Astrocyte (in vitro differentiated cells and primary cell): ENCODE measurements at regions not wholly inside any gene's neighbourhood (a gene's known extent, or its start where the extent isn't known, plus 50 kb on each side); places are given as distances from the start of the nearest gene placed in this dataset.
A peak's percentile ranks its signal among the peaks of the same experiment; 100 is the strongest.

ENCODE experiments used
- DNase-seq: peaks from one replicate; pipeline ENCODE4 v3.0.0-alpha.2; 2010; ENCODE audit warnings: low read depth
- FAIRE-seq: peaks from 2 replicates; lab custom pipeline; 2011; peaks lifted over from hg19 to GRCh38; lab: Jason Lieb, UNC
- H2AFZ ChIP-seq: 2 replicates; pipeline ENCODE4 v1.6.0; 2012; ENCODE audit warnings: low read depth, low read length, inconsistent platforms
- H3K27ac ChIP-seq: 2 replicates; pipeline ENCODE4 v1.5.1; 2011; ENCODE audit warnings: low read depth, low read length, inconsistent platforms
- H3K27me3 ChIP-seq: 2 replicates; pipeline ENCODE4 v1.6.0; 2011; ENCODE audit warnings: low read length, inconsistent platforms; ENCODE audit not compliant: insufficient read depth
- H3K36me3 ChIP-seq: 2 replicates; pipeline ENCODE4 v1.5.1; 2011; ENCODE audit warnings: low read length, inconsistent platforms; ENCODE audit not compliant: insufficient read depth
- H3K4me1 ChIP-seq: 2 replicates; pipeline ENCODE4 v1.5.1; 2011; ENCODE audit warnings: low read length, inconsistent platforms; ENCODE audit not compliant: insufficient read depth
- H3K4me2 ChIP-seq: 2 replicates; pipeline ENCODE4 v1.6.0; 2012; ENCODE audit warnings: low read length, inconsistent platforms
- H3K4me3 ChIP-seq: 2 replicates; pipeline ENCODE4 v1.5.1; 2011; ENCODE audit warnings: low read depth, mild to moderate bottlenecking, low read length, inconsistent platforms; ENCODE audit not compliant: insufficient read depth
- H3K79me2 ChIP-seq: 2 replicates; pipeline ENCODE4 v1.6.0; 2012; ENCODE audit warnings: mild to moderate bottlenecking, low read length, inconsistent platforms; ENCODE audit not compliant: insufficient read depth
- H3K9ac ChIP-seq: 2 replicates; pipeline ENCODE4 v1.6.0; 2012; ENCODE audit warnings: mild to moderate bottlenecking, low read length, inconsistent platforms
- H3K9me3 ChIP-seq: 2 replicates; pipeline ENCODE4 v1.5.1; 2012; ENCODE audit warnings: low read depth, mild to moderate bottlenecking, low read length, inconsistent platforms; ENCODE audit not compliant: insufficient read depth
- H4K20me1 ChIP-seq: 2 replicates; pipeline ENCODE4 v1.6.0; 2012; ENCODE audit warnings: low read length, inconsistent platforms; ENCODE audit not compliant: insufficient read depth
- H3K27ac Mint-ChIP-seq: one replicate; pipeline ENCODE4 v1.8.0; 2021; ENCODE audit warnings: mild to moderate bottlenecking, mixed read lengths; ENCODE audit not compliant: unreplicated experiment
- H3K27me3 Mint-ChIP-seq: one replicate; pipeline ENCODE4 v1.8.0; 2021; ENCODE audit warnings: low read depth, mixed read lengths; ENCODE audit not compliant: unreplicated experiment
- H3K36me3 Mint-ChIP-seq: one replicate; pipeline ENCODE4 v1.8.0; 2021; ENCODE audit warnings: low read depth, mixed read lengths; ENCODE audit not compliant: unreplicated experiment
- H3K4me1 Mint-ChIP-seq: one replicate; pipeline ENCODE4 v1.8.0; 2021; ENCODE audit warnings: low read depth, mixed read lengths; ENCODE audit not compliant: unreplicated experiment
- H3K4me3 Mint-ChIP-seq: one replicate; pipeline ENCODE4 v1.8.0; 2021; ENCODE audit warnings: mild to moderate bottlenecking, moderate library complexity, mixed read lengths; ENCODE audit not compliant: unreplicated experiment
- H3K9me3 Mint-ChIP-seq: one replicate; pipeline ENCODE4 v1.8.0; 2021; ENCODE audit warnings: mild to moderate bottlenecking, mixed read lengths; ENCODE audit not compliant: unreplicated experiment
- EZH2 ChIP-seq: IDR thresholded peaks from 2 replicates; pipeline ENCODE4 v1.6.1; 2012; ENCODE audit warnings: mild to moderate bottlenecking, low read length, inconsistent platforms; ENCODE audit not compliant: insufficient read depth
- TF ChIP-seq, protein P1 (sequence below): IDR thresholded peaks from 2 replicates; pipeline ENCODE4 v1.5.1; 2011; ENCODE audit warnings: low read depth, mild to moderate bottlenecking, inconsistent platforms, low read length, moderate library complexity; ENCODE audit not compliant: insufficient read depth

DNA sequence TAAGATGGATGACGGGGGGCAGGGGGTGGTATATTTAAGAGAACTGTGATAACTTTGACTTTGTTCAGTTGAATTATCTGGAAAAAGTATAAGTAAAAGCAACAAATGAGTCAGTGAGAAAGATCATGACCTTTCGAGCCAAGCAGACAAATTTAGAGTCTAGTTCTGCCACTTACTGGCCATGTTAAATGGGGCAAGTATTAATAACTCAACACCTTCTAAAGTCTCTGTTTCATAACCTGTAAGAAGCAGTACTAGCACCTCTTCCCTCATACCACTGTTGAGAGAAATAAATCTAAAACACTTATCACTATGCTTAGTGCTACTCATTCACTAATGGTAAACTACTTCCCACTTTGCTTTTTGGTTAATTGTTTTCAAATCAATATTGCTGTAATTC lies 604.4 kb upstream of the LRRN3 start:
- Mint-ChIP-seq H3K4me1 (no peaks in the 10 kb centered on the region), H3K36me3 (peaks cover 3% of the 10 kb centered on the region), H3K27ac (no peak overlapping the region), H3K9me3 (peaks cover 3% of the 10 kb centered on the region), H3K27me3 (no peaks in the 10 kb centered on the region), H3K4me3 (no peak overlapping the region)
- FAIRE-seq (no peak), DNase-seq (no peak)
- no peak overlapping the region for H2AFZ ChIP-seq
- no peak overlapping the region for H3K4me3 ChIP-seq
- no peak overlapping the region for H3K9ac ChIP-seq
- TF ChIP-seq EZH2 = no peak
- TF ChIP-seq, protein P1, sequence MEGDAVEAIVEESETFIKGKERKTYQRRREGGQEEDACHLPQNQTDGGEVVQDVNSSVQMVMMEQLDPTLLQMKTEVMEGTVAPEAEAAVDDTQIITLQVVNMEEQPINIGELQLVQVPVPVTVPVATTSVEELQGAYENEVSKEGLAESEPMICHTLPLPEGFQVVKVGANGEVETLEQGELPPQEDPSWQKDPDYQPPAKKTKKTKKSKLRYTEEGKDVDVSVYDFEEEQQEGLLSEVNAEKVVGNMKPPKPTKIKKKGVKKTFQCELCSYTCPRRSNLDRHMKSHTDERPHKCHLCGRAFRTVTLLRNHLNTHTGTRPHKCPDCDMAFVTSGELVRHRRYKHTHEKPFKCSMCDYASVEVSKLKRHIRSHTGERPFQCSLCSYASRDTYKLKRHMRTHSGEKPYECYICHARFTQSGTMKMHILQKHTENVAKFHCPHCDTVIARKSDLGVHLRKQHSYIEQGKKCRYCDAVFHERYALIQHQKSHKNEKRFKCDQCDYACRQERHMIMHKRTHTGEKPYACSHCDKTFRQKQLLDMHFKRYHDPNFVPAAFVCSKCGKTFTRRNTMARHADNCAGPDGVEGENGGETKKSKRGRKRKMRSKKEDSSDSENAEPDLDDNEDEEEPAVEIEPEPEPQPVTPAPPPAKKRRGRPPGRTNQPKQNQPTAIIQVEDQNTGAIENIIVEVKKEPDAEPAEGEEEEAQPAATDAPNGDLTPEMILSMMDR = no peak
- no peaks in the 10 kb centered on the region for H3K9me3 ChIP-seq
- H4K20me1 ChIP-seq = no peaks in the 10 kb centered on the region
- H3K4me1 ChIP-seq = no peaks in the 10 kb centered on the region
- H3K27me3 ChIP-seq = no peaks in the 10 kb centered on the region
- H3K27ac ChIP-seq = no peak overlapping the region
- H3K36me3 ChIP-seq = no peaks in the 10 kb centered on the region
- no peaks in the 10 kb centered on the region for H3K79me2 ChIP-seq
- H3K4me2 ChIP-seq = no peak overlapping the region

DNA sequence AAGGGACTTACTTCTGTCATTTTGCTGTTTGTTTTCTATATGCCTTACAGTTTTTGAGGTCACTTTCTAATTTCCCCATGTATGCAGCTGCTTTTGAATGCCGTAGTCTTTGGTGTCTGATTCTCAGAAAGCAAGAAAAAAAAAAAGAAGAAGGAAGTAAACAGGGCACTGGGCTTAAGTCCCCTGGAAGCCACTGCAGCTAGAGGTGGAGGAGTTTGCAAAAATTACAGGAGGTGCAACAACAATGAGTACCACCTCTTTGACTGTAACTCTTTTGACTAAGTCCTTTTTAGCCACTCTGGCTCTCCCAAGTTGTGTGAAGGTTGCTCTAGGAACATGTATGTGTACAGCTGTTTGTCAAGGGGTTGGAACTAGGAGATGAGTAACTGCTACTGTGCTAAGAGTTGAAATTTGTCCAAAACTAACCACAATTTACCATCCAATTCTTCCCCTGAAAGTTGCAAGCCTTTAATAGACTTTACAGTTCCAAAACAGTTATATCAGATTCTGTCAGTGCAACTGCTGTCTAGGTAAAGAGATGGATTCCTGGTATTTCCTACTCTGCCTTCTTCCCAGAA lies 588.0 kb upstream of the LRRN3 start:
- H3K79me2 ChIP-seq = no peaks in the 10 kb centered on the region
- H3K9ac ChIP-seq = no peak overlapping the region
- no peak overlapping the region for H3K27ac Mint-ChIP-seq
- H3K27me3 ChIP-seq = no peaks in the 10 kb centered on the region
- H2AFZ ChIP-seq = no peak overlapping the region
- TF ChIP-seq EZH2 = no peak
- TF ChIP-seq, protein P1 = no peak
- H3K27me3 Mint-ChIP-seq = no peaks in the 10 kb centered on the region
- H3K36me3 ChIP-seq = no peaks in the 10 kb centered on the region
- no peak overlapping the region for H3K27ac ChIP-seq
- DNase-seq (peak; percentile 55), FAIRE-seq (no peak)
- H3K4me1 Mint-ChIP-seq = peaks cover 2% of the 10 kb centered on the region
- no peaks in the 10 kb centered on the region for H3K36me3 Mint-ChIP-seq
- H3K4me2 ChIP-seq = no peak overlapping the region
- no peaks in the 10 kb centered on the region for H3K9me3 Mint-ChIP-seq
- no peak overlapping the region for H3K4me3 ChIP-seq
- no peaks in the 10 kb centered on the region for H3K4me1 ChIP-seq
- H3K4me3 Mint-ChIP-seq = no peak overlapping the region
- no peaks in the 10 kb centered on the region for H3K9me3 ChIP-seq
- H4K20me1 ChIP-seq = no peaks in the 10 kb centered on the region

GRCh38 chr7:110507369-110507768 lies 583.6 kb upstream of the LRRN3 start:
- H3K79me2 ChIP-seq = no peaks in the 10 kb centered on the region
- H3K27me3 Mint-ChIP-seq = no peaks in the 10 kb centered on the region
- H3K4me1 Mint-ChIP-seq = peaks cover 2% of the 10 kb centered on the region
- DNase-seq (no peak), FAIRE-seq (no peak)
- no peaks in the 10 kb centered on the region for H3K4me1 ChIP-seq
- H3K9me3 Mint-ChIP-seq = no peaks in the 10 kb centered on the region
- no peaks in the 10 kb centered on the region for H4K20me1 ChIP-seq
- H2AFZ ChIP-seq = no peak overlapping the region
- H3K4me2 ChIP-seq = no peak overlapping the region
- H3K9ac ChIP-seq = no peak overlapping the region
- no peak overlapping the region for H3K27ac Mint-ChIP-seq
- H3K27ac ChIP-seq = no peak overlapping the region
- no peaks in the 10 kb centered on the region for H3K27me3 ChIP-seq
- no peaks in the 10 kb centered on the region for H3K36me3 ChIP-seq
- TF ChIP-seq, protein P1 = no peak
- no peak for TF ChIP-seq EZH2
- no peaks in the 10 kb centered on the region for H3K36me3 Mint-ChIP-seq
- no peak overlapping the region for H3K4me3 ChIP-seq
- H3K9me3 ChIP-seq = no peaks in the 10 kb centered on the region
- no peak overlapping the region for H3K4me3 Mint-ChIP-seq
